HEK293 (cell line): ENCODE measurements at regions not wholly inside any gene's neighbourhood (a gene's known extent, or its start where the extent isn't known, plus 50 kb on each side); places are given as distances from the start of the nearest gene placed in this dataset.

Source experiments
- ZNF274 ChIP-seq, 2 experiments: fragments of 200-500 bp in 1 of 2; fragments of 450-650 bp in 1 of 2; sonication (Bioruptor generic) in 1 of 2; formaldehyde crosslinking in 1 of 2; IDR thresholded peaks; 2 replicates each; pipeline versions ENCODE4 v1.5.1 to v1.6.1; 2014 to 2016; ENCODE audit warnings: borderline replicate concordance in 1 of 2, inconsistent platforms in 1 of 2, low read length in 1 of 2, missing biosample characterization in 1 of 2, missing genetic modification characterization in 1 of 2
- ZNF629 ChIP-seq: fragments of 450-650 bp; formaldehyde crosslinking; IDR thresholded peaks from 2 replicates; pipeline ENCODE4 v1.5.1; 2017; ENCODE audit warnings: missing biosample characterization, missing genetic modification characterization
- TF ChIP-seq, protein P1 (sequence below): fragments of 450-650 bp; formaldehyde crosslinking; IDR thresholded peaks from 2 replicates; pipeline ENCODE4 v1.5.1; 2016; ENCODE audit warnings: missing biosample characterization, missing genetic modification characterization
- TF ChIP-seq, protein P2 (sequence below): fragments of 450-650 bp; formaldehyde crosslinking; IDR thresholded peaks from 2 replicates; pipeline ENCODE4 v1.5.1; 2017; ENCODE audit warnings: missing biosample characterization, missing genetic modification characterization

DNA sequence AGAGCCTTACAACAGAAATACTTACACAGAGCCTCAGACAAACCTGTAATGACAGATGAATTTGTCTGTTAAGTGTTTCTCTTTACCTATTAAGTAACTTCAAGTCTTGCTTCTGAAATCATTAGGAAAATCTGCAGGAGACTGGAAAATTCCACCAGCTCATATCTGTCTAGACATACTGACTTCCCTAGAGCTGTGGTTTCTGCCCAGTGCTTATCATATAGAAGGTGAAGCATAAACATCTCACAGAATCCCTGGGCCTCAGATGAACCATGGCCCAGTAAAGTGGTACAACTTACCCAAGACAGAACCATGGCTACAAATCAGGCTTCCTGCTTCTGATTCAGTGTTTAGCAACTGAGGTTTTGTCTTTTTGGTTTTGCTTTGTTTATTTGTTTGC is 91.6 kb downstream of the EGLN3 start:
- TF ChIP-seq, protein P1, sequence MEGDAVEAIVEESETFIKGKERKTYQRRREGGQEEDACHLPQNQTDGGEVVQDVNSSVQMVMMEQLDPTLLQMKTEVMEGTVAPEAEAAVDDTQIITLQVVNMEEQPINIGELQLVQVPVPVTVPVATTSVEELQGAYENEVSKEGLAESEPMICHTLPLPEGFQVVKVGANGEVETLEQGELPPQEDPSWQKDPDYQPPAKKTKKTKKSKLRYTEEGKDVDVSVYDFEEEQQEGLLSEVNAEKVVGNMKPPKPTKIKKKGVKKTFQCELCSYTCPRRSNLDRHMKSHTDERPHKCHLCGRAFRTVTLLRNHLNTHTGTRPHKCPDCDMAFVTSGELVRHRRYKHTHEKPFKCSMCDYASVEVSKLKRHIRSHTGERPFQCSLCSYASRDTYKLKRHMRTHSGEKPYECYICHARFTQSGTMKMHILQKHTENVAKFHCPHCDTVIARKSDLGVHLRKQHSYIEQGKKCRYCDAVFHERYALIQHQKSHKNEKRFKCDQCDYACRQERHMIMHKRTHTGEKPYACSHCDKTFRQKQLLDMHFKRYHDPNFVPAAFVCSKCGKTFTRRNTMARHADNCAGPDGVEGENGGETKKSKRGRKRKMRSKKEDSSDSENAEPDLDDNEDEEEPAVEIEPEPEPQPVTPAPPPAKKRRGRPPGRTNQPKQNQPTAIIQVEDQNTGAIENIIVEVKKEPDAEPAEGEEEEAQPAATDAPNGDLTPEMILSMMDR (tag by site-specific recombination), result no peak
- TF ChIP-seq, protein P2, sequence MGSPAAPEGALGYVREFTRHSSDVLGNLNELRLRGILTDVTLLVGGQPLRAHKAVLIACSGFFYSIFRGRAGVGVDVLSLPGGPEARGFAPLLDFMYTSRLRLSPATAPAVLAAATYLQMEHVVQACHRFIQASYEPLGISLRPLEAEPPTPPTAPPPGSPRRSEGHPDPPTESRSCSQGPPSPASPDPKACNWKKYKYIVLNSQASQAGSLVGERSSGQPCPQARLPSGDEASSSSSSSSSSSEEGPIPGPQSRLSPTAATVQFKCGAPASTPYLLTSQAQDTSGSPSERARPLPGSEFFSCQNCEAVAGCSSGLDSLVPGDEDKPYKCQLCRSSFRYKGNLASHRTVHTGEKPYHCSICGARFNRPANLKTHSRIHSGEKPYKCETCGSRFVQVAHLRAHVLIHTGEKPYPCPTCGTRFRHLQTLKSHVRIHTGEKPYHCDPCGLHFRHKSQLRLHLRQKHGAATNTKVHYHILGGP (tag by site-specific recombination), result no peak
- no peak for TF ChIP-seq ZNF629
- TF ChIP-seq ZNF274 (IDR thresholded peaks at IDR 0.05; ENCODE audit: low read length), result no peak
- TF ChIP-seq ZNF274 (tag by site-specific recombination; IDR thresholded peaks at IDR 0.05; ENCODE audit: borderline replicate concordance), result no peak
